GM21515 (cell line): ENCODE measurements at regions not wholly inside any gene's neighbourhood (a gene's known extent, or its start where the extent isn't known, plus 50 kb on each side); places are given as distances from the start of the nearest gene placed in this dataset.

Source experiments
- ATAC-seq: cut with Tn5 transposase; IDR thresholded peaks from one replicate; pipeline ENCODE4 v1.9.1; 2021; ENCODE audit not compliant: unreplicated experiment

GRCh38 chr2:207256476-207257207 lies 90.9 kb upstream of the KLF7 start:
- ATAC-seq, result no peak

GRCh38 chr2:207257251-207258250 lies 91.8 kb upstream of the KLF7 start:
- ATAC-seq, result no peak

- ATAC-seq, result no peak
Measured at GRCh38 chr2:207258263-207258991, 92.7 kb upstream of the KLF7 start.

- no peak for ATAC-seq
Measured at GRCh38 chr2:207260021-207260420, 94.3 kb upstream of the KLF7 start.

- no peak for ATAC-seq
Measured at GRCh38 chr2:207260947-207261346, 95.2 kb upstream of the KLF7 start.

GRCh38 chr2:207264310-207264709 lies 98.6 kb upstream of the KLF7 start:
- no peak for ATAC-seq

GRCh38 chr2:207265332-207265731 lies 99.6 kb upstream of the KLF7 start:
- no peak for ATAC-seq

GRCh38 chr2:207265869-207266268 lies 100.1 kb upstream of the KLF7 start:
- ATAC-seq, result no peak

- no peak for ATAC-seq
Measured at GRCh38 chr2:207266648-207267047, 100.9 kb upstream of the KLF7 start.

- no peak for ATAC-seq
Measured at GRCh38 chr2:207269038-207269437, 103.3 kb upstream of the KLF7 start.

- ATAC-seq, result no peak
Measured at GRCh38 chr2:207274530-207275189, 108.9 kb upstream of the KLF7 start.

GRCh38 chr2:207275779-207276178 lies 110.0 kb upstream of the KLF7 start:
- ATAC-seq, result no peak

GRCh38 chr2:207276248-207276647 lies 110.5 kb upstream of the KLF7 start:
- no peak for ATAC-seq

GRCh38 chr2:207276858-207277257 lies 111.1 kb upstream of the KLF7 start:
- no peak for ATAC-seq

GRCh38 chr2:207279520-207279919 lies 113.8 kb upstream of the KLF7 start:
- no peak for ATAC-seq

- ATAC-seq, result no peak
Measured at GRCh38 chr2:207281436-207281835, 115.7 kb upstream of the KLF7 start.

- ATAC-seq, result peak; percentile 31
Measured at GRCh38 chr2:207282916-207283315, 117.2 kb upstream of the KLF7 start.

- peak; percentile 41 for ATAC-seq
Measured at GRCh38 chr2:207283356-207283755, 117.6 kb upstream of the KLF7 start.

- ATAC-seq, result no peak
Measured at GRCh38 chr2:207284556-207285472, 119.1 kb upstream of the KLF7 start.

GRCh38 chr2:207285473-207285815 lies 119.7 kb upstream of the KLF7 start:
- no peak for ATAC-seq
